Liver (tissue), 2 donors: ENCODE measurements at regions not wholly inside any gene's neighbourhood (a gene's known extent, or its start where the extent isn't known, plus 50 kb on each side); places are given as distances from the start of the nearest gene placed in this dataset.

Experiments
- GABPA ChIP-seq, 2 donors: IDR thresholded peaks in 1 of 2; conservative IDR thresholded peaks in 1 of 2; 2 replicates each; pipeline ENCODE4 v1.6.1; 2016; ENCODE audit warnings: antibody characterized with exemption in 2 of 2, mild to moderate bottlenecking in 1 of 2, moderate library complexity in 1 of 2
- TF ChIP-seq, protein P1 (sequence below): IDR thresholded peaks from 2 replicates; pipeline ENCODE4 v1.6.1; 2016; ENCODE audit warnings: antibody characterized with exemption, mild to moderate bottlenecking
- donor health status: healthy.

DNA sequence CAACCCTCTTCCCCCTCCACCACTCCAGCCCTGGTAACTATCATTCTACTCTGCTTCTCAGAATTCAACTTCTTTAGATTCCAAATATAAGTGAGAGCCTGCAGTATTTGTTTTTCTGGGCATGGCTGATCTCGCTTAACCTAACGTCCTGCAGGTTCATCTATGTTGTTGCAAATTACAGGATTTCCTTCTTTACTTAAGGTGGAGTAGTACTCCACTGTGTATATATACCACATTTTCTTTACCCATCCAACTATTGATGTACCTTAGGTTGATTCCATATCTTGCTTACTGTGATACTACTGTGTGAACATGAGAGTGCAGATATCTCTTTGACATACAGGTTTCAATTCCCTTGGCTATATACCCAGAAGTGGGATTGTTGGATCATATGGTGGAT, 106.3 kb upstream of the ZNF366 start:
- TF ChIP-seq, protein P1, sequence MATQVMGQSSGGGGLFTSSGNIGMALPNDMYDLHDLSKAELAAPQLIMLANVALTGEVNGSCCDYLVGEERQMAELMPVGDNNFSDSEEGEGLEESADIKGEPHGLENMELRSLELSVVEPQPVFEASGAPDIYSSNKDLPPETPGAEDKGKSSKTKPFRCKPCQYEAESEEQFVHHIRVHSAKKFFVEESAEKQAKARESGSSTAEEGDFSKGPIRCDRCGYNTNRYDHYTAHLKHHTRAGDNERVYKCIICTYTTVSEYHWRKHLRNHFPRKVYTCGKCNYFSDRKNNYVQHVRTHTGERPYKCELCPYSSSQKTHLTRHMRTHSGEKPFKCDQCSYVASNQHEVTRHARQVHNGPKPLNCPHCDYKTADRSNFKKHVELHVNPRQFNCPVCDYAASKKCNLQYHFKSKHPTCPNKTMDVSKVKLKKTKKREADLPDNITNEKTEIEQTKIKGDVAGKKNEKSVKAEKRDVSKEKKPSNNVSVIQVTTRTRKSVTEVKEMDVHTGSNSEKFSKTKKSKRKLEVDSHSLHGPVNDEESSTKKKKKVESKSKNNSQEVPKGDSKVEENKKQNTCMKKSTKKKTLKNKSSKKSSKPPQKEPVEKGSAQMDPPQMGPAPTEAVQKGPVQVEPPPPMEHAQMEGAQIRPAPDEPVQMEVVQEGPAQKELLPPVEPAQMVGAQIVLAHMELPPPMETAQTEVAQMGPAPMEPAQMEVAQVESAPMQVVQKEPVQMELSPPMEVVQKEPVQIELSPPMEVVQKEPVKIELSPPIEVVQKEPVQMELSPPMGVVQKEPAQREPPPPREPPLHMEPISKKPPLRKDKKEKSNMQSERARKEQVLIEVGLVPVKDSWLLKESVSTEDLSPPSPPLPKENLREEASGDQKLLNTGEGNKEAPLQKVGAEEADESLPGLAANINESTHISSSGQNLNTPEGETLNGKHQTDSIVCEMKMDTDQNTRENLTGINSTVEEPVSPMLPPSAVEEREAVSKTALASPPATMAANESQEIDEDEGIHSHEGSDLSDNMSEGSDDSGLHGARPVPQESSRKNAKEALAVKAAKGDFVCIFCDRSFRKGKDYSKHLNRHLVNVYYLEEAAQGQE = no peak
- TF ChIP-seq GABPA (IDR thresholded peaks at IDR 0.05 in 1 of 2, conservative IDR thresholded peaks at IDR 0.05 in 1 of 2) = no peak
